NCI-H82 treated with DMSO at 0.1 percent for 48 hours (cell line): ENCODE measurements at regions not wholly inside any gene's neighbourhood (a gene's known extent, or its start where the extent isn't known, plus 50 kb on each side); places are given as distances from the start of the nearest gene placed in this dataset.

Experiments used
- DNase-seq: peaks from one replicate; lab custom pipeline; 2025; ENCODE audit not compliant: unreplicated experiment; lab: John Stamatoyannopoulos, UW

DNA sequence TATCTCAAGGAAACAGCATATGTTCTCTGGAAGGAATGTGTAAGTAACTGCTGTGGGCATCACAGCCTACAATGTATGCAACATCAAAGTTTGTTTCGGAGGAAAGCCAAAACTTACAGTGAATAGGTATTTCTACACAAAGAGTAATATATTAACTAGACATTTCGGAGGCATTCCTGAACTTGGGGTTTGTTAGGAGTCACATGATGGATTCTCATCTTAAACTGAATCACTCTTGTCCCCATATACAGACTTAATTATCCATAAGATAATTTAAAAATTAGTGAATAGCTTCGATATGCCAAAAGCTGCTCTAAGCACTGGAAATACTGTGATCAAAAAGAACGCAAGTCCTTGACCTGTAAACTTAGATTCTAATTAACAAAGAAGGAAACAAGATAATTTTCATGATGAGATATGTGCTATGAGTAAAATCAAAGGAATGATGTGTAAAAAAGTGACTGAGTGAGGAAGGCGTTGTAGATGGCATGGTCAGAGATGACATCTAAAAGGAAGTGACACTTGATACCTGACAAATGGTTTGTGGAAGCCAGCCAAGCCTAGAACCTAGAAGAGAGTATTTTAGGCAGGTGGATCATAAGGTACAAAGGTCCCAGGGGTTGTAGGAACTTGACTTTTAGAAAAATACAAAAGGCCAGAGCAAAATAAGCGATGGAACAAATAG is 273.1 kb downstream of the MRPL39 start:
- no peak for DNase-seq

DNA sequence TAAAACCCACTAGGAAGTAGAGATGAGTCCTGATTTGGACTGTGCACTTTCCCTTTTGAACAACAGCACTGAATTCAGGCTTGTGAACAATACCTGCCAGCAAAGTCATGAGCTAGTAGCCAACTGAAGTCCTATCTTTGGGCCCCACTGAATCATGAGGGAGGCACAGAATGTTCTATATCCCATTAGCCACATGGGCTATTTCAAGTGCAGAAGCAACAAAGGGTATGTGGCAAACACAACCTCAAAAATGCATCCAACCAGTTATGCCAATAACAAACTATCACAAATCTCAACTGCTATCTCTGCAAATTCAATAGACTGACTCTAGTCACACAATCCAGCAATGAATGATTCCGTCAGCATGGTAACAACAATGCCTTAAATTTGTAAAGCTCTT is 276.0 kb downstream of the MRPL39 start:
- DNase-seq: no peak

DNA sequence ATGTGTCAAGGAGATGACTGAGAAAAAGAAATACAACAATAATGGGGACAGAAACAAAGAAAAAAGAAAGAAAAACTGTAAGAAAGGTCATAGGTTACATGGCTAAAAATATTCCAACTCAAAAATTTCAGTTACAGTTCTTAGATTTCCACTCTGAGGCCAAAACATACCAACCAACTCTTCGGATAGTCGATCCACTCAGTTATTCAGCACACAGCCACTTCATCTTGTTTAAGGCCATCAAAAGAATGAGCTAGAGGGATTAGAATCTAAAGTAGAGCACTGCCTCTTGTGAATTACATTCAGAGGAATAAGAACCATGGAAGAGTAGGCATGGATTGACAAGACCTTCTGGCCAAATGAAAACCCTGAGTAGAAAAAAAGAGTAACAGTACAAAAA is 277.0 kb downstream of the MRPL39 start:
- no peak for DNase-seq

DNA sequence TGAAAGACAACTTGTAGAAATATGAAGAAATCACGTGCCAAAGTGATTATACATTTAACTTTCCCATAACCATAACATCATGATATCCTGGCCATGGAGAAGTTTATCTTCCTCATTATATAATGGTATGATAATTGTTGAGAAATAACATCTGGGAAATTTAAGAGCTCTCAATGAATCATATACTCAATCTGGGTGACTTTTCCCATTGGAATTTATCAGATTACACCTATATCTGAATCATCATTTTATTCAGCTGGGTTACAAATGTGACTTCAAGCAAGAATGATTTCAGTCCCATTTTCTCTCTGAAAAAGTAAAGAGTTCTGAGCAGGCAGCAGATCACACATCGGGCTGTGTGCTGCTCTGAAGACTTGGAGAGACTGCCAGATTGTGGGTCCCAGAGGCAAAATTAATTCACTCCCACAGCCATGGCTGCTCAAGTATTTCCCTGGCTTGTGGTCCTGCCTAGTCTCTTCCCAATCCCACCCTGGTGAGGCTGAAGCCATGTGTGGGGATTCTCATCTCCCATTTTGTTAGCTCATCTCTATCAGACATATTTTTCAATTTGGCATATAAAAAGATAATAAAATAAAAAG is 278.0 kb downstream of the MRPL39 start:
- no peak for DNase-seq

DNA sequence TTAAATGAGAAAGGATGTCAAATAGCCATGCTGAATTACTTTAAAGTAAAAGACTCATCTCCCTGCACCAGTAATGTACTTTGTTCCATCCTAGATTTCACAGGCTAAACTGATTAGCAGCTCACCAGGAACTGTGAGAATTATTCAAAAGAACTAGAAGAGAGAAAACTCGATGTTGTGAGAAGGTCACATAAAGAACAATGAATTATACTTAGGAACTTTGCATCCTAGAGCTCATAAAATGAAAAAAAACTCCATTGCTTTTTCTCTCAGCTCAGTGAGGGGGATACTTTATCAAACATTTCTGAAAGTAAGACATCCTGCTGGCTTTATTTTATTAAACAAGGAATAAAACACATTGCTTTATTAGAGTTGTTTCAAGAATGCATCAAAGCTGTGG is 278.5 kb downstream of the MRPL39 start:
- DNase-seq: no peak

DNA sequence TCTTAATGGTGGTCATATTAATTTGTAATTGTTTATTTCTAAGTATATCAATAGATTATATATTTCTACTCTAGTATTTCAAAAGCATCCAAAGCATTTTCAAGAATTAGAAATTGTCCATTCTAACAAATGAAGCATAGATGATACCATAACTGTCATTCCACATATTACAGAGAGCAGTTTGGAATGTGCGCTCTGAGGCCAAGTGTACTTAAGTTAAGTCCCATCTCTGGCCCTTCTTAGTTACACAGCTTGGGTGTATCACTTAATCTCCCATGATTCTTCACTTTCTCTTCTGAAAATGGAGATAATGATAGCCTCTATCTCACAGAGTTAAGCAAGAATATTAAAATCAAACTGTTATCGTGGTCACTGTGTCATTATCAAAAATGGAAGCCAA is 281.1 kb downstream of the MRPL39 start:
- DNase-seq: no peak

DNA sequence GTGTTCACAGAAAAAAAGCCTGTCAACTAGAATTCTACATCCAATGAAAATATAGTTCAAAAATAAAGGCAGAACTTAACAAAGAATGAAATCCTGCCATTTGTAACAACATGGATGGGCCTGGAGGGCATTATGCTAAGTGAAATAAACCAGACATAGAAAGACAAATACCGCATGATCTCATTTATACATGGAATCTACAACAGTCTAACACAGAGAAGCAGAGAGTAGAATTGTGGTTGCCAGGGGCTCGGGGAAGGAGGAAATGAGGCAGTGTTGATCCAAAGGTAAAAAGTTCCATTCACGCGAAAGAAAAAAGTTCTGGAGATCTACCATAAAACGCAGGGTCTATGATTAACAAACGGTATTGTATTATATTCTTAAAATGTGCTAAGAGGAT is 282.6 kb downstream of the MRPL39 start:
- DNase-seq: no peak

DNA sequence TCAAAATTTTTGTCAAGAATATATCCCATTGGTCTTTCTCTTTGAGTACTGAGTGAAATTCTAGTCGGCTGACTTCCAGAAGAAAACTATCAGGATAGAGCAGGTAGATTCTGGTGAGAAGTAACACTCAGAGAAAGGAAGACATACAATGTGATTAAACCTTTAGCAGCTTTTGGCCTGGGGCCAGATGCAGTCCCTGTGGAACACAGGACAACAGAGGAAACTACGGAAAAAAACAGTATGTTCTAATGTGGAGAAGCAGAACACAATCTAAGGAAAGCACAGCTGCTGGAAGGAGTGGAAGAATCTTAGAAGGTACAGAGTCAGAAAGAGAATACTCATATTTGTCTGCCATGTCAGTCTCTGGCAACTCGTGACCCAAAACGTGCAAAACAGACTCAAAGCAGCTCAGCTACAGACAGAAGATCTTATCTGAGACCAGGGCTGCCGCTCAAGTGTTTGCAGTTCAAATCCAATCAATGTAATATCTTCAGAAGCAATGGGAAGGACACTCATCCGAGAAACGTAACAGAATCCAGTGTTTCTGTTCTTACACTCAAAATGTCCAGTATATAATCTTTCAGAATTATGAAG is 283.8 kb downstream of the MRPL39 start:
- DNase-seq: no peak

DNA sequence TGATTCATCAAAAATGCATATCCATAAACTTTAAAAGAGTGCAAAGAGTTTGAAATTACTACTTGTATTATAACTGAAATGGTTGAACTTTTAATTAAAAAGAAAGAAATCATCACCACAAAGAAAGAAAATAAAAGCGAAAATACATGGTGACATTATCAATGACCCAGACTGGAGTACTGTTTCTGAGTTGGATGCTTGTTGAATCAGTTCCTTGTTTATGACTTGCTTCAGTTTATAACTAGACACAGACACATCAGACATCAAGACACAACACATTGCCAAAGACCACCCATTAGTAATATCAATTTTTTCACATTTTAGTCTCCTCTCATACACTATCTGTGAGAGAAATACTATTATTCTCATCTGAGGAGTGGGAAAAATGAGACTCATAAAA is 293.0 kb downstream of the MRPL39 start:
- no peak for DNase-seq

DNA sequence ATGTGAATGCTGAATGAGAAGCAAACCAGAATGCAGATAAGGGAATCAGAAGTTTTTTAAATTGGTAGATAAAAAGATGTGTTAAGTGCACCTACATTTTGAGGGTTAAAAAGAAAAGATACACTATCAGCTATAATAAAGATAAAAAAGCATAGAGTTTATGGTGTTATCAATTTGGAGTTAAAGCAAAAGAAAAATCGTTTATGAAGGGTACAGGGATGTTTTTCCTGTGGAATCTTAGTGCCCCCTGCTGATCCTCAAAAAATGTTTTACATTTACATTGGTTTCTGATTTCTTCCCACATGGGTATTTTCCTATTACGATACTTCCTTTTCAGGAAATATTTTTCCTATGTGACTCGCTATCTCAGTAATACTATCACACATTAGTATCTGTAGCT is 293.5 kb downstream of the MRPL39 start:
- DNase-seq: no peak

DNA sequence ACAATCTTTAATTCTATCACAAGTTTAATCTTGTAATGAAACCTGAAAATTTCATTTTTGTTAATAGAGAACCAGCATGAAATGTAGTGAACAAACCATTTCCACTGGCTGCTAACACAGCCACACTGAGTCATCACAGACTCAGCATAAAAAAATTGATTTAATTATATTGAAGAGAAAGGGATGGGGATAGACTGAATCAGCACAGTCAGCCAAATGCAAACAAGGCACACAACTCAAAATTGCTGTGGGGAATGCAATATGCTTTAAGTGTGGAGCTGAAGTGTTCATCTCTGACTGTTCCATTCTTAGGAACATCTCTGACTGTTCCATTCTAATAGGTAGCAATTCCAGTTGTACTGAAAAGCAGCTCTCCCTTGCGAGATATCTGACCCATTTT is 299.8 kb downstream of the MRPL39 start:
- DNase-seq: no peak

DNA sequence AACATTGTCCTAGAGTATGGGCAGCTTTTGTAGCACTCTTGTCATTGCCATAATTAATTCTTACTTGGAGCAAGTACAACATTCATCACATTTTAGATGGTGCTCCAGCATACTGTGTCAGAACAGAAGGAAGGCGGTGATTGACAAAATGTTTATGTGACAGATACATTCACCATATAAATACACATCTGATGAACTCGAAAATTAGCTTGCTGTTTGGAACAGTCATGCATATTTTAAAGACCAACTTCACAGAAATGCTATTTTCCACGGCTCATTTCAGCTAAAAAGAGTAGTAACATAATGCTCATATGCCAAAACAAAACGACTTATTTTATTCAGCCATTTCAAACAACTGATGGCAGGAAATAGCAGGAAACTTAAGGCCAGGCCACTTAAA is 302.7 kb downstream of the MRPL39 start:
- DNase-seq: no peak

DNA sequence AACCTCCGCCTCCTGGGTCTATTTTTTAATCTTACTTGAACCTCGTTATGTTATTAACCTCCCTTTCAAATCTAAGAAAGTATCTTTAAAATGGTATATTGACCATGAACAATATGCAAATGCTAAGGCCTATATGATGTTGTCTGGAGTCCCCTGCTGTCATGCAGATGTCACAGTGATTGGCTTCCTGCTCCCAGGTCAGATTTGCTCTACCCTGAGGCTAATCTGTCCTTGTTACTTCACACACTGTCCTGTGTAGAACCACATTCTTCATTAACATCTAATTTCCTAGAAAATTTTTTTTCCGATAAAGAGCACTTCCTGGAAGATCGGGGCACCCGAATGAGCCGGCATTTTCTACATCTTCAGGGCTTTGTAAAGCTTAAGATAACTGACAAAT is 306.6 kb downstream of the MRPL39 start:
- DNase-seq: no peak

DNA sequence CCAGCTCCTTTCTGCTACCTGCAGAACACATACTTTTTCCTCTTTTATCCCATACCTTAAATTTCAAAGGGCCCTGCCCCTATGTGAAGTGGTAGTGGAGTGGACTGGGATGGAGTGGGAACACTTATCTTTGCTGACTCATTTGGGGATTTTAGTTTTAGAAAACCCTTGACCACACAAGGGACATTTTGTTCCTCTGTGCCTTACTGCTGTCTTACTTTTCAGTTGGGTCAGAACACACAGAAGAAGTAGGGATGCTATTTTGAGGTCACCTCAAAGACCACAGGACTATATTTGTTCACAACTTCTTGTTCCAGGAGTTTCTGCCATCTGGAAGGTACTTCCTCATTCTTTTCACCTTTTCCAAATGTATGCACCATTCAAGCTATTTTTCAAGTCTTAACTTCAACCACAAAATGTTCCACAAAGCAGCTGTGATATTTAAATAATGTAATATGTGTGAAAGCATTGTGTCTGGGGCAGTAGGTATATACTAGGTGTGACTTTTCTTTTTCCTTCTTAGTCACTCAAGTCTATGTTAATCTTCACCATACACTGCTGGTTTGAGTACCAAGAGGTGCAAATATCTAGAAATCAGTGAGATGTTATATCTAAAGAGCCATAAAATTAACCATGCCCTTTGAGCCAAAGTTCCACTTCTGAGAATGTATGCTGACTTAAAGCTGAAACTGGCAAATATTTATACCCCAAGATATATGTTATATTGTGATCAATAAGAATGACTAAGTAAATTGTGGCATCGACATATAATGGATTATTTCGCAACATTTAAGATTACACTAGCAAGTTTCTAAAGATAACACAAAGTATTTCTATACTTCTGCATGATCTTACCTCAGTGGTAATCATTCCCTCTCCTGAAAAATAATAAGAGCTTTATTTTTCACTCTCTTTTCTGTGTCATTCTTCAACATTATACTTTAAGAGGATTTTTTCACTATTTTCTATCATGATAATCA is 308.5 kb downstream of the MRPL39 start:
- no peak for DNase-seq

DNA sequence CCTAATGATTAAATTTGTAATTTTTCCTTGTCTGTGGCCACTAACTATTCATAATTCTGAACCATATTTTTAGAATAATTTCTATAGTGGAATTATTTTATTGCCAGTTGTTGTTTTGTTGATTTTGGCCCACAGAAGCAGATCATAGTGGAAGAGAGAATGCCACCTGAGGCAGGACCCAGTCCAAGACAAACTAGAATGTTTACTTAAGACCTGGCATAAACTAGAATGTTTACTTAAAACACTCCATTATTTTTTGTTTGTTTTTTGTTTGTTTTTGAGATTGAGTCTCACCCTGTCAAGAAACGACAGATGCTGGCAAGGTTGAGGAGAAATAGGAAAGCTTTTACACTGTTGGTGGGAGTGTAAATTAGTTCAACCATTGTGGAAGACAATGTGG is 310.2 kb downstream of the MRPL39 start:
- DNase-seq: no peak

DNA sequence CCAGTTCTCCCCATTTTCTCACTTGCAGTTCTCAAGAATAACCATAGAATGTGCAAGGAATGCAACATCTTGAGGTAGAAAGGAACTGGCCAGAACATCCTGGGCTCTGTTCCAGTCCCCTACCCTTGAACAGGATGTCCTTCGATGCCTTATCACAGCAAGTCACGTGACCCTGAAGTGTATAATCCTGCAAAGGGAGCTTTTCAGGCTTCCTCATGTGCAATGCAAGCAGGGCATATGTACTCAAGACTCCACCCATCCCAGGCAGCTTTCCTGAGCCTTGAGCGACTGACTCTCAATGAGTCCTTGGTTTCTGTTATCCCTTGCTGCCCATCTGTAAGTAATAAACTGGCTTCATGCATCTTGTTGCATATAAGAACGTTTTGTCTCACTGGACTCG is 311.0 kb downstream of the MRPL39 start:
- no peak for DNase-seq

DNA sequence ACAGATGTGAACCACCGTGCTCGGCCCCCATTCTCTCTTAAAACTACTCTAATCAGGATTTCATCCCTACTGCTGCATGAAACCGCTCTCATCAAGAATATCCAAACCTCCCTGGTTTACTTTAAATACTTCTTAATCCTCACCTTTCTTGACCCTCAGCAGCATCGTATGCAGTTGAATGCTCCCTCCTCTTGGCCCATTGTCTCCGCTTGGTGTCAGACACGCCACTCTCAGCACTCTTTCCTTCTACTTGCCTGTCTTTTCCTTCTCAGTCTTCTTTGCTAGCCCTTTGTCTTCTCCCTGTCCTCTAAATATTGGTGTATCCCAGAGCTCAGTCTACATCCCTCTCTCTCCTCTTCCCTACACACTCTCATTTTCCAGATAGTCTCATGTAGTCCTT is 314.9 kb downstream of the MRPL39 start:
- no peak for DNase-seq

DNA sequence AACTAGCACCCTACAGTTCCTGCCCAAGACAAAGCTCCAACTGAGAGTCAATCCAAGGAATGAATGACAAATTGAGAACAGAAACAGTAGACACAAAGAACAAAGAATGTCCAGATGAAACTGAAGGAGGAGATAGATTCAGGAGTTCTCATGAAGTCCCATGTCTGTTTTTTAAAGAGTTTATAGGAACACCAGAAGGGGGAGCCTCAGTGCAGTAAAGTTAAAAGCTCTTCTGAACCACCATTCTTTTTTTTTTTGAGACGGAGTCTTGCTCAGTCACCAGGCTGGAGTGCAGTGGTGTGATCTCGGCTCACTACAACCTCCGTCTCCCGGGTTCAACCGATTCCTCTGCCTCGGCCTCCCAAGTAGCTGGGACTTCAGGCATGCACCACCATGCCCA is 323.6 kb downstream of the MRPL39 start:
- DNase-seq: no peak

DNA sequence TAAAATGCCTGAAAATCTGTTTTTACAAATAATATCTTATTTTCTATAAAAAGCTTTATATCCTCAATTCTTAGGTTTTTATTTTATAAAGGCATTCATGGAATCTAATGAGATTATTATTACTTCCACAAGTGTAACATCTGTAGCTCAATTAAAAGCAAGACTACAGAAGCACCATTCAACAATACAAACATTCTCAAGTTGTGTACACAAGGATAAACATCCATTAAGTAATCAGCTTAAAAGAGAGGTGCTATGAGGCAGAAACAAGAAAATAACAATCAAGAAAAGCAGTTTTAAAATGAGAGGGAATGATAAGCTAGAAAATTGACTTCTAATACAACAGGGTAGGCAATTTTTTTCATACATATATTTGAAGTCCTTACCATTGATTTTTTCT is 326.1 kb downstream of the MRPL39 start:
- DNase-seq: no peak

DNA sequence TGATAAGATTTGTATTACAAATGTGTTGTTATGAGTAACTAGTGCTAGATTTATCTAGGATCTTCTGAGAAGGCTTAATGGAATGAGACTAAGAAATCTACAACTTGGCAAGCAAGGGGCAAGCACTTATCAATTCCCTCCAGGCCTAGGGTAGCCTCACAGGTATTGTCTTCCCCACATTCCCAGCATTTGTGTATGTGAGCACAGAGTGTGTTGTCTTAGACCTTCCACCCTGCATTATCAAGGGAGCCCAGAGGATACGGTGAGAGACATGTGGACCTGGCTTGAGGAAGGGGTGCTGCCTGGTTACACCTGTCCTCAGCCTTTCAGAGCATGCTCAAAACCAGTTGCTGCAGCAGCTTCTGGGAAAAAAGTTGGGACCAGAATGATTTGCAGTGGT is 327.2 kb downstream of the MRPL39 start:
- no peak for DNase-seq

DNA sequence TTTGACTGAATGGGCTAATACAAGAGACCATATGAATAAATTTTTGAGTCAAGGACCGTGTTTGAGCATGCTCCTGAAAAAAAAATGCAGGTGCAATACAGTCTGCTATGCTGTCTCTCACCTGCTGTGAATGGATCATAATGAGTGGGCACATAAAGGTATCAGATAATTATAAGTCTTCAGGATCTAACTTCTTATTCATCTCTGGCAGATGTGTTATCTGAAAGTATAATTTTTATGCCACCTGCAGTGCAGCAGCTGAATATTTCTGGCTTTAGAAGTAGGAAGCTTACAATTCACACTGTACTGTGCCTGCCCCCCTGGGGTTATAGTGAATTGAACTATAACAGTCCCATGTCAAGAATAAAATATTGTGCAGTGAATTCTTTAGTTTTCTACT is 333.3 kb downstream of the MRPL39 start:
- no peak for DNase-seq
